ENCODE measurements at regions not wholly inside any gene's neighbourhood (a gene's known extent, or its start where the extent isn't known, plus 50 kb on each side); places are given as distances from the start of the nearest gene placed in this dataset.
A peak's percentile ranks its signal among the peaks of the same experiment; 100 is the strongest.

DNA sequence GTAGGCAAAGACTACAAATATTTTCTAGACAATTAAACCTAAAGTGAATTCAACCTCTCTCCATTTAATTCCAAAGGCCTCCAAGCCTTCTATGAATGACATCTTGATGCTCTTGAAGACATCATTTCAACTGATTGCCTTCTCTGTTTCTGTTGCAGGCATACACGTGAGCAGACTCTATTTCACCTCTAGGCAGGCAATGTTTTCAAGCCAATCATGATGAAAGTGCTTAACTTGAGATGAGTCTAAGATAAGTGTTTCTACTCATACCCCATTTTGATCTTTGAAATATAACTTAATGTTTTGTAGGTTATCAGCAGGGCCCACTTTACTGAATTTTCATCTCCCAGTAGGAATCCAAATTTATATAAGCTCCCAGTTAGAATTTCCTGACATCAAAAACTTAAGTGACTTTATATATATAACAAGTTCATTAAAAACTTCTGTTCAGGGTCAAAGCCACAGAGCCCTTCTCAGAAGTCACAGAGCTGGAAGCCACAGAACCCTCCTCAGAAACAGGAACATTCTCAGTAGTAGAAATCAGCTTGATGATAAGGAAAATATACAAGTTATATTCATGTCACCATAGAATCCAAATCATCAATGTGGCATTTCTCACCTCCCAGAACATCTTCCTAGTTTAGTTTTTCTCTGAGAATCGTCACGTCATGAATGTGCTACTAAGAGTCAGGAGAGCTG lies 108.5 kb downstream of the PHLDA1 start:
- H3K4me3 ChIP-seq (ENCODE audit: insufficient read depth, low read depth, low read length) = no peak overlapping the region
- no peaks in the 10 kb centered on the region for H3K27me3 ChIP-seq (ENCODE audit: control insufficient read depth, insufficient read depth, low read length)
- no peak overlapping the region for H2AK9ac ChIP-seq (replicated peaks; ENCODE audit: low read depth, low read length, poor library complexity)
- CTCF ChIA-PET = interaction anchor here (1.0 to 1.2 kb wide), 2 partner anchors 10 to 327 kb away, joined by 3 to 4 read pairs; no protein-coding TSS in a partner anchor
- H2BK20ac ChIP-seq (ENCODE audit: low read depth, low read length) = no peak overlapping the region
- ATAC-seq (ENCODE audit: low read depth) = no peak
- H4K20me1 ChIP-seq (ENCODE audit: insufficient read depth, low read length) = no peaks in the 10 kb centered on the region
- H4K8ac ChIP-seq (ENCODE audit: low read depth in 2 of 2, low read length in 2 of 2) = no peak overlapping the region
- no peak overlapping the region for H4K91ac ChIP-seq (ENCODE audit: insufficient read depth, low read depth, low read length)
- in situ Hi-C loops (cut with MboI; ENCODE audit: low sequenced_read_pairs) (no loop called here), intact Hi-C loops (cut with micrococcal nuclease) (no loop called here), dilution Hi-C loops (cut with HindIII; ENCODE audit: low sequenced_read_pairs, unreplicated experiment) (no loop called here)
- H3K56ac ChIP-seq (ENCODE audit: extremely low read depth, insufficient read depth, low read length) = no peak overlapping the region
- no peak overlapping the region for H2AFZ ChIP-seq (replicated peaks; ENCODE audit: low read length, poor library complexity)
- no peak overlapping the region for H2BK5ac ChIP-seq (ENCODE audit: low read depth, low read length, poor library complexity, severe bottlenecking)
- H3K9me1 ChIP-seq (ENCODE audit: insufficient read depth, low read length) = no peaks in the 10 kb centered on the region
- no peak overlapping the region for H2AK5ac ChIP-seq (ENCODE audit: low read depth, low read length)
- H3K36me3 ChIP-seq (ENCODE audit: control insufficient read depth, insufficient read depth, low read length) = no peaks in the 10 kb centered on the region
- H3K4ac ChIP-seq (ENCODE audit: low read depth, low read length) = no peak overlapping the region
- no peak overlapping the region for H3K23ac ChIP-seq (ENCODE audit: low read depth, low read length)
- no peak overlapping the region for H3K14ac ChIP-seq (replicated peaks; ENCODE audit: low read depth, low read length)
- no peak overlapping the region for H3K27ac ChIP-seq (ENCODE audit: insufficient read depth, low read length)
- no peak overlapping the region for H3K9ac ChIP-seq (ENCODE audit: low read depth, low read length)
- no peaks in the 10 kb centered on the region for H3K79me1 ChIP-seq (ENCODE audit: low read depth in 1 of 2, low read length in 2 of 2)
- H4K5ac ChIP-seq (ENCODE audit: low read depth, low read length) = no peak overlapping the region
- H3K4me1 ChIP-seq (ENCODE audit: control insufficient read depth, insufficient read depth, low read length) = peaks cover 4% of the 10 kb centered on the region; the same call in 1 of the 2 replicates
- POLR2A ChIA-PET (ENCODE audit: unreplicated experiment) = no interaction called here
- no TSS peak for BruUV-seq (replicated peaks)
- WGBS, 2 experiments (ENCODE audit: extremely low coverage in 2 of 2, insufficient read length in 1 of 2) = no CpG with 5 or more reads among the region's 3 CpGs
- H3K18ac ChIP-seq (ENCODE audit: low read depth, low read length) = no peak overlapping the region
- no peak for DNase-seq
- H3K4me2 ChIP-seq (ENCODE audit: low read depth, low read length) = no peak overlapping the region
- 0 out of 3 replicates have a peak overlapping the region, but pooled peaks have one; percentile 25 for H2BK15ac ChIP-seq (ENCODE audit: low read depth, low read length)
- no peak overlapping the region for H2BK120ac ChIP-seq (ENCODE audit: low read depth, low read length)
- peaks cover 16% of the 10 kb centered on the region for H3K9me3 ChIP-seq (ENCODE audit: control insufficient read depth, insufficient read depth, low read length)
- no peak for TF ChIP-seq RAD21 (IDR thresholded peaks at IDR 0.05; ENCODE audit: low read length)
- TF ChIP-seq, protein P1, sequence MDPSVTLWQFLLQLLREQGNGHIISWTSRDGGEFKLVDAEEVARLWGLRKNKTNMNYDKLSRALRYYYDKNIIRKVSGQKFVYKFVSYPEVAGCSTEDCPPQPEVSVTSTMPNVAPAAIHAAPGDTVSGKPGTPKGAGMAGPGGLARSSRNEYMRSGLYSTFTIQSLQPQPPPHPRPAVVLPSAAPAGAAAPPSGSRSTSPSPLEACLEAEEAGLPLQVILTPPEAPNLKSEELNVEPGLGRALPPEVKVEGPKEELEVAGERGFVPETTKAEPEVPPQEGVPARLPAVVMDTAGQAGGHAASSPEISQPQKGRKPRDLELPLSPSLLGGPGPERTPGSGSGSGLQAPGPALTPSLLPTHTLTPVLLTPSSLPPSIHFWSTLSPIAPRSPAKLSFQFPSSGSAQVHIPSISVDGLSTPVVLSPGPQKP (IDR thresholded peaks at IDR 0.05; ENCODE audit: borderline replicate concordance, low read depth, low read length) = no peak
- no peak for TF ChIP-seq MXI1 (IDR thresholded peaks at IDR 0.05; ENCODE audit: borderline replicate concordance, low read depth, low read length)
- no peak for TF ChIP-seq CEBPB (IDR thresholded peaks at IDR 0.05; ENCODE audit: low read depth, low read length)
- TF ChIP-seq, protein P2, sequence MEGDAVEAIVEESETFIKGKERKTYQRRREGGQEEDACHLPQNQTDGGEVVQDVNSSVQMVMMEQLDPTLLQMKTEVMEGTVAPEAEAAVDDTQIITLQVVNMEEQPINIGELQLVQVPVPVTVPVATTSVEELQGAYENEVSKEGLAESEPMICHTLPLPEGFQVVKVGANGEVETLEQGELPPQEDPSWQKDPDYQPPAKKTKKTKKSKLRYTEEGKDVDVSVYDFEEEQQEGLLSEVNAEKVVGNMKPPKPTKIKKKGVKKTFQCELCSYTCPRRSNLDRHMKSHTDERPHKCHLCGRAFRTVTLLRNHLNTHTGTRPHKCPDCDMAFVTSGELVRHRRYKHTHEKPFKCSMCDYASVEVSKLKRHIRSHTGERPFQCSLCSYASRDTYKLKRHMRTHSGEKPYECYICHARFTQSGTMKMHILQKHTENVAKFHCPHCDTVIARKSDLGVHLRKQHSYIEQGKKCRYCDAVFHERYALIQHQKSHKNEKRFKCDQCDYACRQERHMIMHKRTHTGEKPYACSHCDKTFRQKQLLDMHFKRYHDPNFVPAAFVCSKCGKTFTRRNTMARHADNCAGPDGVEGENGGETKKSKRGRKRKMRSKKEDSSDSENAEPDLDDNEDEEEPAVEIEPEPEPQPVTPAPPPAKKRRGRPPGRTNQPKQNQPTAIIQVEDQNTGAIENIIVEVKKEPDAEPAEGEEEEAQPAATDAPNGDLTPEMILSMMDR (conservative IDR thresholded peaks at IDR 0.05; ENCODE audit: low read depth, low read length) = no peak
- TF ChIP-seq SMC3 (IDR thresholded peaks at IDR 0.05; ENCODE audit: low read depth, low read length) = no peak
- TF ChIP-seq RCOR1 (IDR thresholded peaks at IDR 0.05; ENCODE audit: insufficient replicate concordance, low read length) = no peak
